ENCODE measurements at regions not wholly inside any gene's neighbourhood (a gene's known extent, or its start where the extent isn't known, plus 50 kb on each side); places are given as distances from the start of the nearest gene placed in this dataset.

DNA sequence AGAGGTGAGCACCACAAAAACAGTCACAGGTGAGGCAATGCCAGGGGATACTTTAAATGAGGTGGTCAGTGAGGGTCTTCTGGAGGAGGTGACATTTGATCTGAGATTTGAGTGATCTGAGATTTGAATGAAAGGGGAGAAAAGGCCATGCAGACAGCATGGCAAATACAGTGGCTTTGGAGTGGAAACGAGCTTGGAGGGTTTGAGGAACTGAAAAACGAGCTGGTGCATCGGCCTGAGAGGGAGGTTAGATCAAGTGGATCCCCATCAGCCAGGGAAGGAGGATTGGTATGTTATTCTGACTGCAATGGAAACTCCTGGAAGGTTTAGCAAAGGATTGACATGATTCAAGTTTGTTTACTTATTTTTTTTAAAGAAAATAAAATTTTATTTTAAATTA is 245.1 kb downstream of the KCNS3 start:
- ChIA-PET POLR2A (no interaction called here), CTCF (interaction anchor here (1.0 kb wide), 1 partner anchor 55 kb away, joined by 3 read pairs; no protein-coding TSS in a partner anchor)
- DNase-seq (ENCODE audit: low read depth, low spot score), result no peak
- no peaks in the 10 kb centered on the region for H3K27me3 ChIP-seq (ENCODE audit: control insufficient read depth in 2 of 2, insufficient read depth in 2 of 2, low read length in 2 of 2)
- H3K79me2 ChIP-seq (ENCODE audit: control insufficient read depth, insufficient read depth, low read length), result no peaks in the 10 kb centered on the region
- no peaks in the 10 kb centered on the region for H3K9me1 ChIP-seq (replicated peaks; ENCODE audit: control insufficient read depth, extremely low read depth, insufficient read depth, low read length)
- H3K4me3 ChIP-seq (replicated peaks in 1 of 3; ENCODE audit: insufficient read depth in 1 of 3, low read depth in 1 of 3, low read length in 3 of 3), result no peak overlapping the region
- no peak overlapping the region for H2AFZ ChIP-seq (ENCODE audit: low read depth, low read length)
- H3K9me3 ChIP-seq (replicated peaks; ENCODE audit: control insufficient read depth, insufficient read depth, low read length), result no peaks in the 10 kb centered on the region
- TF ChIP-seq POLR2AphosphoS5 (IDR thresholded peaks at IDR 0.05; ENCODE audit: insufficient read depth, low read depth, low read length) (no peak), FOS (IDR thresholded peaks at IDR 0.05; ENCODE audit: borderline replicate concordance, insufficient read depth, low read length) (no peak), GATA2 (IDR thresholded peaks at IDR 0.05; ENCODE audit: insufficient read depth, insufficient read length, low read depth, low read length) (no peak), POLR2A (IDR thresholded peaks at IDR 0.05; ENCODE audit: low read depth, low read length) (no peak), EZH2 (IDR thresholded peaks at IDR 0.05; ENCODE audit: borderline replicate concordance, low read depth, low read length, severe bottlenecking) (no peak), MYC (IDR thresholded peaks at IDR 0.05; ENCODE audit: low read depth, low read length) (no peak), JUN (IDR thresholded peaks at IDR 0.05; ENCODE audit: borderline replicate concordance, insufficient read depth, insufficient read length, low read depth) (no peak)
- TF ChIP-seq, protein P1, sequence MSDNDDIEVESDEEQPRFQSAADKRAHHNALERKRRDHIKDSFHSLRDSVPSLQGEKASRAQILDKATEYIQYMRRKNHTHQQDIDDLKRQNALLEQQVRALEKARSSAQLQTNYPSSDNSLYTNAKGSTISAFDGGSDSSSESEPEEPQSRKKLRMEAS (IDR thresholded peaks at IDR 0.05; ENCODE audit: insufficient read depth, insufficient read length), result no peak
- TF ChIP-seq, protein P2, sequence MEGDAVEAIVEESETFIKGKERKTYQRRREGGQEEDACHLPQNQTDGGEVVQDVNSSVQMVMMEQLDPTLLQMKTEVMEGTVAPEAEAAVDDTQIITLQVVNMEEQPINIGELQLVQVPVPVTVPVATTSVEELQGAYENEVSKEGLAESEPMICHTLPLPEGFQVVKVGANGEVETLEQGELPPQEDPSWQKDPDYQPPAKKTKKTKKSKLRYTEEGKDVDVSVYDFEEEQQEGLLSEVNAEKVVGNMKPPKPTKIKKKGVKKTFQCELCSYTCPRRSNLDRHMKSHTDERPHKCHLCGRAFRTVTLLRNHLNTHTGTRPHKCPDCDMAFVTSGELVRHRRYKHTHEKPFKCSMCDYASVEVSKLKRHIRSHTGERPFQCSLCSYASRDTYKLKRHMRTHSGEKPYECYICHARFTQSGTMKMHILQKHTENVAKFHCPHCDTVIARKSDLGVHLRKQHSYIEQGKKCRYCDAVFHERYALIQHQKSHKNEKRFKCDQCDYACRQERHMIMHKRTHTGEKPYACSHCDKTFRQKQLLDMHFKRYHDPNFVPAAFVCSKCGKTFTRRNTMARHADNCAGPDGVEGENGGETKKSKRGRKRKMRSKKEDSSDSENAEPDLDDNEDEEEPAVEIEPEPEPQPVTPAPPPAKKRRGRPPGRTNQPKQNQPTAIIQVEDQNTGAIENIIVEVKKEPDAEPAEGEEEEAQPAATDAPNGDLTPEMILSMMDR (IDR thresholded peaks at IDR 0.05; ENCODE audit: extremely low read depth in 1 of 2, insufficient read depth in 1 of 2, low read depth in 1 of 2, low read length in 2 of 2), result no peak
- dilution Hi-C loops (cut with MboI; ENCODE audit: extremely low pct_ligation_motif_present, low sequenced_read_pairs), result no loop called here
- H3K9ac ChIP-seq (replicated peaks; ENCODE audit: extremely low read depth, insufficient read depth, low read length), result no peak overlapping the region
- FAIRE-seq, result no peak
- BruUV-seq (replicated peaks), result no TSS peak
- no peak overlapping the region for H3K27ac ChIP-seq (ENCODE audit: insufficient read depth, low read depth, low read length)
- intact Hi-C loops (cut with micrococcal nuclease), result no loop called here
- H4K20me1 ChIP-seq (replicated peaks; ENCODE audit: control insufficient read depth, extremely low read depth, insufficient read depth, low read length), result no peaks in the 10 kb centered on the region
- no peak overlapping the region for H3K4me2 ChIP-seq (ENCODE audit: insufficient read depth, low read length)
- no peaks in the 10 kb centered on the region for H3K36me3 ChIP-seq (ENCODE audit: control insufficient read depth in 2 of 2, extremely low read depth in 1 of 2, insufficient read depth in 2 of 2, low read length in 2 of 2)
- no peaks in the 10 kb centered on the region for H3K4me1 ChIP-seq (ENCODE audit: control insufficient read depth, extremely low read depth, insufficient read depth, low read length)

All from endothelial cell of umbilical vein (primary cell).